T-helper 2 cell treated with Interferon-gamma antibody and Interleukin-4, amounts not matched to agents 5 μg/mL and 100 μg/mL, for 36 hours (primary cell): ENCODE measurements at regions not wholly inside any gene's neighbourhood (a gene's known extent, or its start where the extent isn't known, plus 50 kb on each side); places are given as distances from the start of the nearest gene placed in this dataset.
"Not testable (repeated sequence)": the region's sequence is repeated elsewhere in the genome, so short reads cannot be mapped to it uniquely, and the experiment has no call there.

Source experiments
- DNase-seq: peaks from one replicate; pipeline ENCODE4 v3.0.0; 2021; ENCODE audit warnings: low spot score
- H3K27ac Mint-ChIP-seq: one replicate; pipeline ENCODE4 v1.8.0; 2021; ENCODE audit warnings: mild to moderate bottlenecking, mixed read lengths
- H3K27me3 Mint-ChIP-seq: one replicate; pipeline ENCODE4 v1.8.0; 2021; ENCODE audit warnings: low read depth, mixed read lengths
- H3K36me3 Mint-ChIP-seq: one replicate; pipeline ENCODE4 v1.8.0; 2021; ENCODE audit warnings: low read depth, mixed read lengths
- H3K4me1 Mint-ChIP-seq: one replicate; pipeline ENCODE4 v1.8.0; 2021; ENCODE audit warnings: low read depth, mixed read lengths
- H3K4me3 Mint-ChIP-seq: one replicate; pipeline ENCODE4 v1.8.0; 2022; ENCODE audit warnings: mild to moderate bottlenecking, moderate library complexity, mixed read lengths
- H3K9me3 Mint-ChIP-seq: one replicate; pipeline ENCODE4 v1.8.0; 2021; ENCODE audit warnings: mixed read lengths

- H3K9me3 Mint-ChIP-seq: no peaks in the 10 kb centered on the region
- H3K4me1 Mint-ChIP-seq: no peaks in the 10 kb centered on the region
- H3K4me3 Mint-ChIP-seq: no peak overlapping the region
These were observed 1016.4 kb upstream of the KCND2 start for GRCh38 chr7:119256446-119257131.

GRCh38 chr7:119266790-119267189 is 1006.2 kb upstream of the KCND2 start:
- DNase-seq, H3K27ac Mint-ChIP-seq, H3K36me3 Mint-ChIP-seq, H3K4me1 Mint-ChIP-seq, H3K27me3 Mint-ChIP-seq, H3K4me3 Mint-ChIP-seq, H3K9me3 Mint-ChIP-seq: not testable (repeated sequence)

More at GRCh38 chr7:119256446-119257131, 1016.4 kb upstream of the KCND2 start:
- DNase-seq: no peak
- Mint-ChIP-seq H3K27me3 (no peaks in the 10 kb centered on the region), H3K36me3 (no peaks in the 10 kb centered on the region), H3K27ac (no peak overlapping the region)

DNA sequence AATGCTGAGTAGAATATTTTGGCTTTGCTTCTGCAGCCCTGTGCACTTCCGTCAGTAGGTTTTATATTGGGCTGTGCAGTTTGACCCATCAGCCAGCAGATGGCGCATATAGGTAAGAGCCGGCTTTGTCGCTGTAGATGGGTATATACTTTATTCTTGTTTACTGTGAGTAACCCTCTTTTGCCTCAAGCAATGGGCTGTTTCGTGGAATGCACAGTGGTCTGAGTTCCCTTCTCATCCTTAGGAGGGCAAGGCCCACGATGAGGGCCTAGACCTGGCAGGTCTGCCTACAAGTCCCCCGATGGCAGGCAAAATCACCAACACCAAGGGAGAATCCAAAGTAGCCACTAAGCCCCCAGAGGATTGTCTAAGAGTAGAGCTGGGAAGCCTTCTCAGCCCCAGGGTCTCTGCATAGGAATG is 1002.9 kb upstream of the KCND2 start:
- no peak overlapping the region for H3K4me3 Mint-ChIP-seq
- no peak for DNase-seq

DNA sequence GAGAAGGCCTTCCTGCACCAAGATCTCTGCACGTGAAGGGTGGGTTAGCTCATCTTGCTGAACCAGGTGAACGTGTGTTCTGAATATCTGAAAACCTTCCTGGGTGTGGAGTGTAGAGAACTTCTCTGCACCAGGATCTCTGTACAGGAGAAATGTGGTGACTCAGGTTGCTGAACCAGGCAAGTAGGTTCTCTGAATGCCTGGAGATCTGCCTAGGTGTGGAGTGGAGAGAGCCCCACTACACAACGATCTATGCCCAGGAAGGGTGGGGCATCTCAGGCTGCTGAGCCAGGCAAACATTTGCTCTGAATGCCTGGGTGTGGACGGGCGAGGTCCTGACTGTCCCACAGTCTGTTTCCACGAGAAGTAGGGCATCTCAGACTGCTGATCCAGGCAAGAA is 1002.3 kb upstream of the KCND2 start:
- Mint-ChIP-seq H3K4me1 (peaks cover 1% of the 10 kb centered on the region), H3K36me3 (no peaks in the 10 kb centered on the region), H3K9me3 (no peaks in the 10 kb centered on the region), H3K27ac (no peak overlapping the region), H3K4me3 (no peak overlapping the region), H3K27me3 (no peaks in the 10 kb centered on the region)
- DNase-seq: no peak

More for the DNA sequence above, 1002.9 kb upstream of the KCND2 start:
- H3K4me1 Mint-ChIP-seq: peaks cover 1% of the 10 kb centered on the region
- H3K27me3 Mint-ChIP-seq: no peaks in the 10 kb centered on the region
- H3K9me3 Mint-ChIP-seq: no peaks in the 10 kb centered on the region
- no peak overlapping the region for H3K27ac Mint-ChIP-seq
- no peaks in the 10 kb centered on the region for H3K36me3 Mint-ChIP-seq

DNA sequence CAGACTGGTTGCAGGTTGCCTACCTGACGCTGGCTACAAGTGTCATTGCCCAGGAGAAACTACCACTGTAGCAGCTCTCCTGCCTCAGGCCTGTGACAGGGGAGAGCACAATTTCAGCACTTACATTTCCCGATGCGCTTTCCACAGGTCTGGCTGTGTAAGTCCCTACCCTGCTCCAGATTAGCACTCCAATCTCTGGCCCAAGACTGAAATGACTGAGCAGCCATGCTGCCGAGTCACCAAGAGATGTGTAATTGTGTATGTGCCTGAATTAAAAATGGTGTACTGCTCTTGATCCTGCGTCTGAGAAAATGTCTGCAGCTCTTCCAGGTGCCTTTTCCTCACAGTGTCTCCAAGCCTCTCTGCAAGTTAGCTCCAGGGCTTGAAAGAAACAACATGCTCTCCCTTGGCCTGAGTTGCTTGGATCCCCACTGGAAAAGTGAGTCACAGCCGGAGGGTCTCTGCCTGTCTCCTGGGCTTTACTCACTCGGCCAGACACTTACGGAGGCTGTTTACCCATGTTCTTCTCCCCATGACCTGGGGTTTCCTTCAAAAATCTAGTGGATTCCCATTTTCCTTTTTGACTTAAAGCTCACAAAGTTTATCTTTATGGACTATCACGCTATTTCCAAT is 1001.7 kb upstream of the KCND2 start:
- Mint-ChIP-seq H3K9me3 (no peaks in the 10 kb centered on the region), H3K4me3 (no peak overlapping the region), H3K27me3 (no peaks in the 10 kb centered on the region), H3K4me1 (peaks cover 1% of the 10 kb centered on the region), H3K36me3 (no peaks in the 10 kb centered on the region), H3K27ac (no peak overlapping the region)
- no peak for DNase-seq

GRCh38 chr7:119281181-119281846 is 991.7 kb upstream of the KCND2 start:
- Mint-ChIP-seq H3K4me1 (no peaks in the 10 kb centered on the region), H3K36me3 (no peaks in the 10 kb centered on the region), H3K4me3 (no peak overlapping the region), H3K27me3 (no peaks in the 10 kb centered on the region), H3K27ac (no peak overlapping the region), H3K9me3 (peaks cover 4% of the 10 kb centered on the region)
- DNase-seq: no peak

DNA sequence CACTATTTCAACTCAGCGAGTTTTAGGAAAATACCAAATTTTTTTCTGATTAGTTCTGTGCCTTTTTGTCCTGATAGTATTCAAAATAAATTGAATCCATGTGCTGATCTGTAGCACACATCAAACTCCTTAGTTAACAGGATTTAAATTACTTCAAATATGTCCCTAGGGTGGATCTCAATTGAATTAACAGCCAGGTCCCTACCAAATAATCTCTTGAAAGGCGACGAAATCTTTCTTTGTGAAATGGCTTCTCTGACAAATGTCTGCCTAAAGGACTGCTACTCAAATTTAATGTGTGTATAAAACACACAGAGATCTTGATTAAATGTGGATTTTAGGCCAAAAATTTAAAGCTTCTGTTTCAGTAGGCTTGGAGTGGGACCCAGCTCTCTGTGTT is 989.6 kb upstream of the KCND2 start:
- Mint-ChIP-seq H3K9me3 (peaks cover 4% of the 10 kb centered on the region), H3K4me1 (no peaks in the 10 kb centered on the region), H3K27ac (no peak overlapping the region), H3K4me3 (no peak overlapping the region), H3K27me3 (no peaks in the 10 kb centered on the region), H3K36me3 (no peaks in the 10 kb centered on the region)
- DNase-seq: no peak

DNA sequence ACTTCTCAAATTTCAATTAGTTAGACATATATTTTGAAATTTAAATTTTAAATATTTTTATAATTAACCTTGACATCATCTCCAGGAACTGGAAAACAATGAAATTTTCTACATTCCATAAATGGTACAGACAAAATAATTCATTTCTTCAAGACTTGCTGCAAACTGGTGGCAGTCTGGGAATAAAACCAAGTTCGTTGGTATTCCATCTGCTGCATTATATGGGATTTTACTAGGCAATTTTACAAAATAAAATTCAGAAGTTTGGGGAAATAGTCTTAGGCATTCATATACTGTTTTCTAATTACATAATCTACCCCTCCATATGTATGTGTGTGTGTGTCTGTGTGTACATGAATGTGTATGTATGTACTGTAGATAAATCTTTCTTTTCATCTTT is 984.6 kb upstream of the KCND2 start:
- no peak overlapping the region for H3K4me3 Mint-ChIP-seq
- H3K27me3 Mint-ChIP-seq: no peaks in the 10 kb centered on the region
- DNase-seq: no peak
- no peaks in the 10 kb centered on the region for H3K4me1 Mint-ChIP-seq
- no peak overlapping the region for H3K27ac Mint-ChIP-seq
- H3K36me3 Mint-ChIP-seq: no peaks in the 10 kb centered on the region
- peaks cover 4% of the 10 kb centered on the region for H3K9me3 Mint-ChIP-seq

DNA sequence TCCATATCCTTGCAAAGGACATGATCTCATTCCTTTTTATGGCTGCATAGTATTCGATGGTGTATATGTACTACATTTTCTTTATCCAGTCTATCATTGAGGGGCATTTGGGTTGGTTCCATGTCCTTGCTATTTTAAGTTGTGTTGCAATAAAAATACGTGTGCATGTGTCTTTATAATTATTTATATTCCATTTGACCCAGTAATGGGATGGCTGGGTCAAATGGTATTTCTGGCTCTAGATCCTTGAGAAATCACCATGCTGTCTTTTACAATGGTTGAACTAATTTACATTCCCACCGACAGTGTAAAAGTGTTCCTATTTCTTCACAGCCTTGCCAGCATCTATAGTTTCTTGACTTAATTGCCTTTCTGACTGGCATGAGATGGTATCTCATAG is 972.6 kb upstream of the KCND2 start:
- not testable (repeated sequence) for H3K27me3 Mint-ChIP-seq, H3K4me1 Mint-ChIP-seq, DNase-seq, H3K36me3 Mint-ChIP-seq, H3K27ac Mint-ChIP-seq, H3K4me3 Mint-ChIP-seq
- H3K9me3 Mint-ChIP-seq: peaks cover 11% of the 10 kb centered on the region

- H3K4me1 Mint-ChIP-seq: no peaks in the 10 kb centered on the region
- H3K9me3 Mint-ChIP-seq: peaks cover 4% of the 10 kb centered on the region
- no peaks in the 10 kb centered on the region for H3K27me3 Mint-ChIP-seq
- no peak overlapping the region for H3K4me3 Mint-ChIP-seq
- H3K27ac Mint-ChIP-seq: no peak overlapping the region
- H3K36me3 Mint-ChIP-seq: no peaks in the 10 kb centered on the region
- DNase-seq: no peak
These were observed 952.7 kb upstream of the KCND2 start for GRCh38 chr7:119320316-119320715.

DNA sequence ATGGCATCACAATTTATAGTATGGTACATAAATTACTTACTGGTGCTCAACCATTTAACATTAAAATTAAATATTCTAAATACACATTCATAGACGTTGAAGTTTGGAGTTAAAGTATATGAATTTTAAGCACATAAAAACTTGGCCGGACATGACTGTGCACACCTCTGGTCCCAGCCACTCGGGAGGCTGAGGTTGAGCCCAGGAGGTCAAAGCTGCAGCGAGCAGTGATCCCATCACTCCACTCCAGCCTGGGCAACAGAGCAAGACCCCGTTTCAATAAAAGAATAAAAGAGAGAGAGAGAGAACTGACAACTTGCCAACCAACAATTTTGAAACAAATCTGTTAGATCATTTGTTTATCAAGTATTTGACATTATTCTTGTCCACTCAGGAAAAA is 943.3 kb upstream of the KCND2 start:
- DNase-seq: no peak
- Mint-ChIP-seq H3K4me1 (no peaks in the 10 kb centered on the region), H3K27ac (no peak overlapping the region), H3K9me3 (peaks cover 17% of the 10 kb centered on the region), H3K27me3 (no peaks in the 10 kb centered on the region), H3K36me3 (no peaks in the 10 kb centered on the region), H3K4me3 (no peak overlapping the region)

GRCh38 chr7:119335405-119335804 is 937.6 kb upstream of the KCND2 start:
- Mint-ChIP-seq H3K4me1 (no peaks in the 10 kb centered on the region), H3K27me3 (no peaks in the 10 kb centered on the region)

GRCh38 chr7:119341822-119342221 is 931.2 kb upstream of the KCND2 start:
- H3K36me3 Mint-ChIP-seq: no peaks in the 10 kb centered on the region
- H3K4me1 Mint-ChIP-seq: no peaks in the 10 kb centered on the region
- H3K27ac Mint-ChIP-seq: no peak overlapping the region
- peaks cover 10% of the 10 kb centered on the region for H3K9me3 Mint-ChIP-seq
- DNase-seq: no peak
- H3K27me3 Mint-ChIP-seq: no peaks in the 10 kb centered on the region
- no peak overlapping the region for H3K4me3 Mint-ChIP-seq

More at GRCh38 chr7:119335405-119335804, 937.6 kb upstream of the KCND2 start:
- peaks cover 5% of the 10 kb centered on the region for H3K9me3 Mint-ChIP-seq
- DNase-seq: no peak
- no peaks in the 10 kb centered on the region for H3K36me3 Mint-ChIP-seq
- H3K4me3 Mint-ChIP-seq: no peak overlapping the region
- H3K27ac Mint-ChIP-seq: no peak overlapping the region

- no peak overlapping the region for H3K4me3 Mint-ChIP-seq
- no peak overlapping the region for H3K27ac Mint-ChIP-seq
- H3K9me3 Mint-ChIP-seq: peaks cover 19% of the 10 kb centered on the region
- no peaks in the 10 kb centered on the region for H3K36me3 Mint-ChIP-seq
- no peaks in the 10 kb centered on the region for H3K4me1 Mint-ChIP-seq
- DNase-seq: no peak
- H3K27me3 Mint-ChIP-seq: no peaks in the 10 kb centered on the region
These were observed 929.7 kb upstream of the KCND2 start for GRCh38 chr7:119343289-119343688.
